ENCODE measurements at regions not wholly inside any gene's neighbourhood (a gene's known extent, or its start where the extent isn't known, plus 50 kb on each side); places are given as distances from the start of the nearest gene placed in this dataset.

DNA sequence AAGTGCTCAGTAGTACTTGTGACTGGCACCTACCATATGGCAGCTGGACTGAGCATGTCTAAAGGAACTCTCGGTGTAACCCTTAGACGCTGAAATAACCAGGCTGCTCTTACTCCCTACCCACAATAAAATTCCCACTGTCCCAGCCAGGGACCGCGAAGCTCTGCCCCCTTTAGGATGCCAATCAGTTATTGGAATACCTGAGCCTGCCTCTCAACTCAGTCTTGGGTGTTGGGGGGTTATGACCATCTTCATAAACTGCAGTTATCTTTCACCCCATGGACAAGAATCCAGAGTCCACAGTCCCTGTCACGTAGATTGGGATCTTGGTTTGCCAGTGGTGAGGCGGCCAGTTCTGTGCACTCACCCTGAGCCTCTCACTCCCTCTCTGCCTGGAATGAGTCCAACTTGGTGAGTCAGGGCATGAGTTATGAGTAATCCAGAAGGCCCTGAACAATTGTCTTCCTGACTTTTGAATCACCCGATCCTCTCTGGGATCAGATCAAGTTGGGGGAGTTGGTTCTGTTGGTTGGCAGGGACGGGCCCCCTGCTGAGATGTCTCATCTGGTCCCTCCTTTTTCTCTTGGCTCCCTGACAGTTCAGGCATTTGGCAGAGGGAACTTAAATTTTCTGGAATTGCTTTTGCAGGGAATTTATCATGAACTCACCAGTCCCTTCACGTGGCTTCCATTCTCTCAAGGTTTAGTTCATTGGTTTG, 120.1 kb upstream of the UBE2E1 start:
- TF ChIP-seq CTCF (IDR thresholded peaks at IDR 0.05; ENCODE audit: low read depth, low read length): no peak
- DNase-seq (ENCODE audit: low read depth in 2 of 2): peak; percentile 99 to 100
- H3K4me3 ChIP-seq (replicated peaks in 1 of 2; ENCODE audit: low read depth in 2 of 2, low read length in 2 of 2): no peak overlapping the region

DNA sequence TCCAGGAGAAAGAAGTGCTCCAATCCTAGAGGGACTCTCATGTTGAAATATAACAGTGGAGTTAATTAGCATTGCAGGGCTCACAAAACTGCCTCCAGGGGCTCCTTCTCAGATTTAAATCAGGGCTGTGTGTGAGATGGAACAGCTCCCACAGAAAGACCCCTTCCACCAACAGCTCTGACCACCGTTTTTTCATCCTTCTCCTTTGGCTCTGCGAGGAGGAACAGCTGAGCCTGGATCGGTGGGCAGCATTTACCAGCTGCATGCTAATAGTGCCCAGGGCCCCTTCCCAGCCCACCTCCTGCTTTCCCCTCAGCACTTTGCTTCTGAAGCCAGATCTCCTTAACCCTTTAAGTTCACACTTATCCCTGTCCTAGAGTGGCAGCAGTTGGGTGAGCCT, 119.2 kb upstream of the UBE2E1 start:
- DNase-seq (ENCODE audit: low read depth in 2 of 2): no peak
- no peak for TF ChIP-seq CTCF (IDR thresholded peaks at IDR 0.05; ENCODE audit: low read depth, low read length)
- H3K4me3 ChIP-seq (replicated peaks in 1 of 2; ENCODE audit: low read depth in 2 of 2, low read length in 2 of 2): no peak overlapping the region

DNA sequence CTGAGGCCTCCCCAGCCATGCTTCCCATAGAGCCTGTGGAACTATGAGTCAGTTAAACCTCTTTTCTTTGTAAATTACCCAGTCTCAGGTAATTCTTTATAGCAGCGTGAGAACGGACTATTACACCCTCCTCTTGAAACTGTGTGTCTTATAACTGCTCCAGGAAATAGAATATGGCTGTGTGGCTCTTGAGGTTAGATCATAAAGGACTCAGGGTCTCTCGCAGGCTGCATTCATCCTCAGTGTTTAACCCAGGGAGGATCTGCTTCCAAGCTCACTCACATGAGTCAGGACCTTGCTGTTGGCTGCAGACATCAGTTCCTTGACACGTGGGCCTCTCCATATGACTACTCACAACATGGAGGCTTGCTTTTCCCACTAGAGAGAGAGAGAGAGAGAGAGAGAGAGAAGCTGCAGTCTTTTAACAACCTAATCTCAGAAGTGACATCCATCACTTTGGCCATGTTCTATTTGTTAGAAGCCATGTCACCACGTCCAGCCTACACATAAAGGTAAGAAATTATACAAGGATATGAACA, 114.3 kb upstream of the UBE2E1 start:
- TF ChIP-seq CTCF (IDR thresholded peaks at IDR 0.05; ENCODE audit: low read depth, low read length): no peak
- DNase-seq (ENCODE audit: low read depth in 2 of 2): peak in 1 of 2 donors; percentile 30
- H3K4me3 ChIP-seq (replicated peaks in 1 of 2; ENCODE audit: low read depth in 2 of 2, low read length in 2 of 2): no peak overlapping the region

GRCh38 chr3:23696842-23697241, 108.9 kb upstream of the UBE2E1 start:
- no peak overlapping the region for H3K4me3 ChIP-seq (replicated peaks in 1 of 2; ENCODE audit: low read depth in 2 of 2, low read length in 2 of 2)
- peak; percentile 46 to 71 for DNase-seq (ENCODE audit: low read depth in 2 of 2)
- no peak for TF ChIP-seq CTCF (IDR thresholded peaks at IDR 0.05; ENCODE audit: low read depth, low read length)

- no peak overlapping the region for H3K4me3 ChIP-seq (replicated peaks in 1 of 2; ENCODE audit: low read depth in 2 of 2, low read length in 2 of 2)
- DNase-seq (ENCODE audit: low read depth in 2 of 2): no peak
- no peak for TF ChIP-seq CTCF (IDR thresholded peaks at IDR 0.05; ENCODE audit: low read depth, low read length)
Measured at GRCh38 chr3:23697416-23697815, 108.3 kb upstream of the UBE2E1 start.

DNA sequence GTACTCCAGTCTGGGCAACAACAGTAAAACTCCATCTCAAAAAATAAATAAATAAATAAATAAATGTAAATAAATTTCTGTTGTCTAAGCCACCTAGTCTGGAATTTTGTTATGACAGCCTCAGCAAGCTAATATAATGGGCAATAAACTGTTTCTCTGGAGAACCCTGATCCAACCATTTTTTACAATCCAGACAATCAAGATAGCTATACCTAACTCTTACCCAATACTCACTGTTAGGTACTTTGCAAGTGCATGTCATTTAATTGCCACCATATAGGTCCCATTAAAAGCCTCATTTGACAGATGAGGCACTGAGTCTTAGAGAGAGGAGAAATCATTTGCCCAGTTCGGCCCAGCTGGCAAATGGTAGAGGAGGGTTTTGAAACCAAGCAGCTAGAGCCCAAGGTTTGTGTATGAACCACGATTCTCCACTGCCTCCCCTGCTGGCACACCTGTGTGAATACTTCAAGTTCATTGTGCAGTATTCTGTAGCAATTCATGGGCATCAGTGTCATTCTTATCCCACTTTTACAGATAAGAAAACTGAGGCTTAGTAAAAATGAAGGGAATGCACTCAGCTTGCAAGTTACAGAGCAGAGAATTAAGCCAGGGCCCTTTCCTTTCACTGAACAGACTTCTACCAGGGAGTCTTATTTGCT, 107.0 kb upstream of the UBE2E1 start:
- TF ChIP-seq CTCF (IDR thresholded peaks at IDR 0.05; ENCODE audit: low read depth, low read length): no peak

More for the DNA sequence above, 107.0 kb upstream of the UBE2E1 start:
- no peak for DNase-seq (ENCODE audit: low read depth in 2 of 2)
- H3K4me3 ChIP-seq (replicated peaks in 1 of 2; ENCODE audit: low read depth in 2 of 2, low read length in 2 of 2): no peak overlapping the region

All from cardiac fibroblast (primary cell).